GM19351 (cell line): ENCODE measurements at regions not wholly inside any gene's neighbourhood (a gene's known extent, or its start where the extent isn't known, plus 50 kb on each side); places are given as distances from the start of the nearest gene placed in this dataset.
A peak's percentile ranks its signal among the peaks of the same experiment; 100 is the strongest.
"Not testable (repeated sequence)": the region's sequence is repeated elsewhere in the genome, so short reads cannot be mapped to it uniquely, and the experiment has no call there.

Source experiments
- ATAC-seq: cut with Tn5 transposase; IDR thresholded peaks from one replicate; pipeline ENCODE4 v1.9.1; 2021; ENCODE audit warnings: mild to moderate bottlenecking, moderate library complexity; ENCODE audit not compliant: unreplicated experiment

GRCh38 chr4:147139455-147140198 lies 194.0 kb upstream of the TTC29 start:
- peak; percentile 93 for ATAC-seq

GRCh38 chr4:147151763-147152162 lies 206.1 kb upstream of the TTC29 start:
- no peak for ATAC-seq

GRCh38 chr4:147157860-147158701 lies 212.4 kb upstream of the TTC29 start:
- no peak for ATAC-seq

GRCh38 chr4:147160908-147161513 lies 215.3 kb upstream of the TTC29 start:
- ATAC-seq: peak; percentile 92

GRCh38 chr4:147163311-147163710 lies 217.6 kb upstream of the TTC29 start:
- ATAC-seq: no peak

GRCh38 chr4:147168200-147168599 lies 222.5 kb upstream of the TTC29 start:
- ATAC-seq: not testable (repeated sequence)

GRCh38 chr4:147173322-147173721 lies 227.7 kb upstream of the TTC29 start:
- ATAC-seq: no peak

GRCh38 chr4:147173797-147174432 lies 228.3 kb upstream of the TTC29 start:
- ATAC-seq: no peak

GRCh38 chr4:147174591-147174990 lies 228.9 kb upstream of the TTC29 start:
- no peak for ATAC-seq

- ATAC-seq: no peak
Observed at GRCh38 chr4:147175460-147176025, 229.9 kb upstream of the TTC29 start.

GRCh38 chr4:147182041-147182440 lies 236.4 kb upstream of the TTC29 start:
- ATAC-seq: no peak

GRCh38 chr4:147192679-147193078 lies 247.0 kb upstream of the TTC29 start:
- no peak for ATAC-seq

- no peak for ATAC-seq
Observed at GRCh38 chr4:147194114-147194513, 248.4 kb upstream of the TTC29 start.

- ATAC-seq: no peak
Observed at GRCh38 chr4:147194604-147195003, 248.9 kb upstream of the TTC29 start.

GRCh38 chr4:147195386-147195785 lies 249.7 kb upstream of the TTC29 start:
- ATAC-seq: no peak

- no peak for ATAC-seq
Observed at GRCh38 chr4:147198411-147199051, 252.9 kb upstream of the TTC29 start.

- no peak for ATAC-seq
Observed at GRCh38 chr4:147201016-147201415, 255.4 kb upstream of the TTC29 start.

- no peak for ATAC-seq
Observed at GRCh38 chr4:147206807-147207206, 261.1 kb upstream of the TTC29 start.

- ATAC-seq: no peak
Observed at GRCh38 chr4:147207911-147208310, 262.2 kb upstream of the TTC29 start.

GRCh38 chr4:147217655-147218054 lies 263.2 kb upstream of the EDNRA start:
- ATAC-seq: no peak
